Activated CD8-positive, alpha-beta T cell treated with anti-CD3 and anti-CD28 coated beads for 36 hours (primary cell): ENCODE measurements at regions not wholly inside any gene's neighbourhood (a gene's known extent, or its start where the extent isn't known, plus 50 kb on each side); places are given as distances from the start of the nearest gene placed in this dataset.

Source experiments
- ATAC-seq: fragments of 200-7000 bp; cut with Tn5 transposase; one replicate; pipeline ENCODE4 v1.10.0; 2021; ENCODE audit warnings: mild to moderate bottlenecking, moderate library complexity
- CTCF ChIA-PET: fragments of 350-600 bp; sonication (Branson Sonifier 250); formaldehyde crosslinking; loops from one replicate; lab custom pipeline; 2021; ENCODE audit warnings: antibody characterized with exemption; lab: Charles Lee
- POLR2A ChIA-PET: fragments of 350-600 bp; sonication (Branson Sonifier 250); formaldehyde crosslinking; loops from one replicate; lab custom pipeline; 2021; ENCODE audit warnings: antibody characterized with exemption; lab: Charles Lee
- DNase-seq: peaks from one replicate; pipeline ENCODE4 v3.0.0-alpha.2; 2020
- H3K27ac Mint-ChIP-seq: one replicate; pipeline ENCODE4 v1.8.0; 2021; ENCODE audit warnings: mild to moderate bottlenecking, mixed read lengths
- H3K27me3 Mint-ChIP-seq: one replicate; pipeline ENCODE4 v1.8.0; 2021; ENCODE audit warnings: mixed read lengths
- H3K36me3 Mint-ChIP-seq: one replicate; pipeline ENCODE4 v1.8.0; 2021; ENCODE audit warnings: low read depth, mixed read lengths
- H3K4me1 Mint-ChIP-seq: one replicate; pipeline ENCODE4 v1.8.0; 2021; ENCODE audit warnings: low read depth, mixed read lengths
- H3K4me3 Mint-ChIP-seq: one replicate; pipeline ENCODE4 v1.8.0; 2021; ENCODE audit warnings: mild to moderate bottlenecking, moderate library complexity, mixed read lengths
- H3K9me3 Mint-ChIP-seq: one replicate; pipeline ENCODE4 v1.8.0; 2021; ENCODE audit warnings: mixed read lengths
- intact Hi-C: fragments of 100-400 bp; cut with micrococcal nuclease; formaldehyde crosslinking; loops from one replicate; pipeline ENCODE4 v1.10.0; 2022
- TF ChIP-seq, protein P1 (sequence below): fragments of 200-600 bp; IDR thresholded peaks from one replicate; pipeline ENCODE4 v1.8.0; 2022; ENCODE audit warnings: antibody characterized with exemption, mild to moderate bottlenecking

GRCh38 chr15:100712226-100712625, 109.8 kb downstream of the ASB7 start:
- Mint-ChIP-seq H3K27me3 (peaks cover 5% of the 10 kb centered on the region), H3K9me3 (peaks cover 8% of the 10 kb centered on the region), H3K4me1 (no peaks in the 10 kb centered on the region), H3K36me3 (no peaks in the 10 kb centered on the region), H3K4me3 (no peak overlapping the region), H3K27ac (no peak overlapping the region)
- POLR2A ChIA-PET: no interaction called here
- TF ChIP-seq, protein P1, sequence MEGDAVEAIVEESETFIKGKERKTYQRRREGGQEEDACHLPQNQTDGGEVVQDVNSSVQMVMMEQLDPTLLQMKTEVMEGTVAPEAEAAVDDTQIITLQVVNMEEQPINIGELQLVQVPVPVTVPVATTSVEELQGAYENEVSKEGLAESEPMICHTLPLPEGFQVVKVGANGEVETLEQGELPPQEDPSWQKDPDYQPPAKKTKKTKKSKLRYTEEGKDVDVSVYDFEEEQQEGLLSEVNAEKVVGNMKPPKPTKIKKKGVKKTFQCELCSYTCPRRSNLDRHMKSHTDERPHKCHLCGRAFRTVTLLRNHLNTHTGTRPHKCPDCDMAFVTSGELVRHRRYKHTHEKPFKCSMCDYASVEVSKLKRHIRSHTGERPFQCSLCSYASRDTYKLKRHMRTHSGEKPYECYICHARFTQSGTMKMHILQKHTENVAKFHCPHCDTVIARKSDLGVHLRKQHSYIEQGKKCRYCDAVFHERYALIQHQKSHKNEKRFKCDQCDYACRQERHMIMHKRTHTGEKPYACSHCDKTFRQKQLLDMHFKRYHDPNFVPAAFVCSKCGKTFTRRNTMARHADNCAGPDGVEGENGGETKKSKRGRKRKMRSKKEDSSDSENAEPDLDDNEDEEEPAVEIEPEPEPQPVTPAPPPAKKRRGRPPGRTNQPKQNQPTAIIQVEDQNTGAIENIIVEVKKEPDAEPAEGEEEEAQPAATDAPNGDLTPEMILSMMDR: no peak
- CTCF ChIA-PET: no interaction called here
- DNase-seq (no peak), ATAC-seq (no peak)
- intact Hi-C loops: no loop called here

DNA sequence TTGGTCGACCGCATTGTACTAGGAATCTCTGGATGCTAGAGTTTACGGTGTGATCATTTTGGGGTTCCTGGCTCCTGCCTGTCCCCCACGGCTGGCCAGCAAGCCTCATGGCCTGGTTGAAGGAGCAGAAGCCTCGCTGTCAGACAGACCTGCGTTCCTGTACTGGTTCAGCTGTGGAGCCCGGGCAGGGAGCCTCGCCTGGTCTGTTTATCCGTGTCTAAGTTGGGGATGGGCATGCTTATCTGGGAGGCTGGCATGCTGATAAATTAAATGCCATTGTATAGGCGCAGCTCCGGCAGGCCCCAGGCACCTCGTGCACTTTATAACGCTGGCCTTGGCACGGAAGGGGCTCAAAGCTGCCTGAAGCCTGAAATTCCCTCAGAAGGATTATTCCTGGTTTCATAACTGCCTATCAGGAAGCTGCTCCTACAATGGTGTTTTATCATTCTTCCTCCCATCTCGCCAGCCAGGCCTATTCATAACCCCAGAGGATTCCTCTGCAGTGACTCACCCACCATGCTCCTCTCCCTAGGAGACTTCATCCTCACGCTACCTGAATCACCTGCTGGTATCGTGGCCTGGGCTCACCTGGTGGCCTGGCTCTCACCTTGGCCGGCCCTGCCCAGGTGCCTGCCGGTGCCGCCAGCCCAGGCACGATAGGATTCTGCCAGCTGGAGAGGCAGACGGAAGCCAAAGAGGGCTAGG, 110.9 kb downstream of the ASB7 start:
- ATAC-seq (no peak), DNase-seq (no peak)
- H3K27ac Mint-ChIP-seq: no peak overlapping the region
- no peaks in the 10 kb centered on the region for H3K4me1 Mint-ChIP-seq
- ChIA-PET POLR2A (no interaction called here), CTCF (no interaction called here)
- peaks cover 3% of the 10 kb centered on the region for H3K27me3 Mint-ChIP-seq
- no peak overlapping the region for H3K4me3 Mint-ChIP-seq
- H3K36me3 Mint-ChIP-seq: no peaks in the 10 kb centered on the region
- TF ChIP-seq, protein P1: no peak
- H3K9me3 Mint-ChIP-seq: peaks cover 8% of the 10 kb centered on the region
- intact Hi-C loops: no loop called here

DNA sequence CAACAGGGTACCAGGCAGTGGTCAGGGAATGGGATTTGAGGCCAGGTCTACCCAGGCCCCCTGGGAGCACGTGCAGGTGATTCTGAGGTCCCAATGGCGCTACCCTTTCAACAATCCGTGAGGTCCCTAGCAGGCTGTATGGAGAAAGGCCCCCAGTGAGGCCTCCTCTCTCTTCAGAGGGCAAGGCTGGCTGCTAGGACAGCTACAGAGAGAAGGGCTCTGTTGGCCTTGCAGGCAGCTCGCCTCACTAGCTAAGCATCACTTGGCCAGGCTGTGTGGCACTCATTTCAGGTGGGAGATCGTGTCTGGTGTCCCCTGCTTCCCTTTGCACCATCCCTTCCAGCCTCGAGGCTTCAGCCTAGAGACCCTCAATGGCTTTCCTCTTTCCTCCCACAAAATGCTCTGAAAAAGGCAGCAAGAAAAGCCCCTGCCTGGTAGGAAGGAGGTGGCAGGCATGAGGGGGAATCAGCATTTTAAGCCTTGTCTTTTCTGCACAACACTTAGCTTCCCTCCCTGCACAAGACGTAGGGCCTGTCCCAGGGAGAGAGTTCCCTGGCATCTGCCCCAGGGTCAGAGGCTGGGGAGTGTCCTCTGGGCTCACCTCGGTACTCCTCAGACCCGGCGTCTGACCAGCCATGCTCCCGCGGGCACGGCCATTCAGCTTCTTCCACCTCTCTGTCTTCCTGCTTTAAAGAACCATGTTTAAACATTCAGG, 111.8 kb downstream of the ASB7 start:
- ATAC-seq (no peak), DNase-seq (no peak)
- TF ChIP-seq, protein P1: no peak
- Mint-ChIP-seq H3K4me1 (no peaks in the 10 kb centered on the region), H3K9me3 (peaks cover 8% of the 10 kb centered on the region), H3K27me3 (no peaks in the 10 kb centered on the region), H3K36me3 (no peaks in the 10 kb centered on the region), H3K4me3 (no peak overlapping the region), H3K27ac (no peak overlapping the region)
- POLR2A ChIA-PET: no interaction called here
- CTCF ChIA-PET: no interaction called here
- intact Hi-C loops: no loop called here

- Mint-ChIP-seq H3K4me1 (no peaks in the 10 kb centered on the region), H3K4me3 (no peak overlapping the region), H3K9me3 (peaks cover 5% of the 10 kb centered on the region), H3K36me3 (no peaks in the 10 kb centered on the region), H3K27me3 (no peaks in the 10 kb centered on the region), H3K27ac (no peak overlapping the region)
- no peak for DNase-seq
- POLR2A ChIA-PET: no interaction called here
- intact Hi-C loops: no loop called here
- TF ChIP-seq, protein P1: no peak
- no peak for ATAC-seq
- CTCF ChIA-PET: no interaction called here
Measured at GRCh38 chr15:100714749-100715342, 112.5 kb downstream of the ASB7 start.
